BLaER1 (cell line): ENCODE measurements at regions not wholly inside any gene's neighbourhood (a gene's known extent, or its start where the extent isn't known, plus 50 kb on each side); places are given as distances from the start of the nearest gene placed in this dataset.

Source experiments
- H3K27ac ChIP-seq: shearing (Covaris generic); formaldehyde crosslinking; 2 replicates; pipeline ENCODE4 v1.8.1; 2022
- H3K27me3 ChIP-seq: shearing (Covaris generic); formaldehyde crosslinking; 2 replicates; pipeline ENCODE4 v1.8.1; 2022
- H3K36me3 ChIP-seq: shearing (Covaris generic); formaldehyde crosslinking; 2 replicates; pipeline ENCODE4 v1.8.1; 2022
- H3K4me1 ChIP-seq: shearing (Covaris generic); formaldehyde crosslinking; 2 replicates; pipeline ENCODE4 v1.8.1; 2022
- H3K4me2 ChIP-seq: shearing (Covaris generic); formaldehyde crosslinking; 2 replicates; pipeline ENCODE4 v1.8.1; 2022
- H3K4me3 ChIP-seq: shearing (Covaris generic); formaldehyde crosslinking; 2 replicates; pipeline ENCODE4 v1.8.1; 2022
- H3K9ac ChIP-seq: shearing (Covaris generic); formaldehyde crosslinking; 2 replicates; pipeline ENCODE4 v1.8.1; 2022
- H3K9me3 ChIP-seq: shearing (Covaris generic); formaldehyde crosslinking; 2 replicates; pipeline ENCODE4 v1.8.1; 2022
- H4K20me1 ChIP-seq: shearing (Covaris generic); formaldehyde crosslinking; 2 replicates; pipeline ENCODE4 v1.8.1; 2022
- Cebpa-rat ChIP-seq: shearing (Covaris generic); IDR thresholded peaks from 2 replicates; pipeline ENCODE4 v1.8.1; 2022

- no peak overlapping the region for H3K4me2 ChIP-seq
- H3K4me1 ChIP-seq: no peaks in the 10 kb centered on the region
- H3K36me3 ChIP-seq: no peaks in the 10 kb centered on the region
- H3K9ac ChIP-seq: no peak overlapping the region
- H3K27ac ChIP-seq: no peak overlapping the region
- H3K27me3 ChIP-seq: no peaks in the 10 kb centered on the region
- TF ChIP-seq Cebpa-rat: no peak
- no peaks in the 10 kb centered on the region for H4K20me1 ChIP-seq
- peaks cover 11% of the 10 kb centered on the region for H3K9me3 ChIP-seq
- no peak overlapping the region for H3K4me3 ChIP-seq
Observed at GRCh38 chr16:6481894-6482293, 850.8 kb upstream of the RBFOX1 start.

GRCh38 chr16:6453742-6454141 is 878.9 kb upstream of the RBFOX1 start:
- Histone ChIP-seq H3K27ac (no peak overlapping the region), H3K36me3 (no peaks in the 10 kb centered on the region)
- no peak for TF ChIP-seq Cebpa-rat

GRCh38 chr16:6447021-6447790 is 885.4 kb upstream of the RBFOX1 start:
- no peaks in the 10 kb centered on the region for H4K20me1 ChIP-seq
- H3K27ac ChIP-seq: no peak overlapping the region
- no peak for TF ChIP-seq Cebpa-rat
- no peaks in the 10 kb centered on the region for H3K36me3 ChIP-seq
- no peak overlapping the region for H3K4me2 ChIP-seq
- H3K9ac ChIP-seq: no peak overlapping the region
- H3K27me3 ChIP-seq: no peaks in the 10 kb centered on the region
- no peak overlapping the region for H3K4me3 ChIP-seq
- H3K9me3 ChIP-seq: no peaks in the 10 kb centered on the region
- H3K4me1 ChIP-seq: no peaks in the 10 kb centered on the region

More at GRCh38 chr16:6453742-6454141, 878.9 kb upstream of the RBFOX1 start:
- no peak overlapping the region for H3K9ac ChIP-seq
- no peaks in the 10 kb centered on the region for H4K20me1 ChIP-seq
- no peaks in the 10 kb centered on the region for H3K27me3 ChIP-seq
- H3K4me3 ChIP-seq: no peak overlapping the region
- no peak overlapping the region for H3K4me2 ChIP-seq
- no peaks in the 10 kb centered on the region for H3K4me1 ChIP-seq
- no peaks in the 10 kb centered on the region for H3K9me3 ChIP-seq

GRCh38 chr16:6446370-6446769 is 886.3 kb upstream of the RBFOX1 start:
- no peak overlapping the region for H3K27ac ChIP-seq
- H3K4me2 ChIP-seq: no peak overlapping the region
- no peaks in the 10 kb centered on the region for H3K36me3 ChIP-seq
- H3K9ac ChIP-seq: no peak overlapping the region
- no peaks in the 10 kb centered on the region for H3K9me3 ChIP-seq
- H3K27me3 ChIP-seq: no peaks in the 10 kb centered on the region
- no peak for TF ChIP-seq Cebpa-rat
- no peaks in the 10 kb centered on the region for H3K4me1 ChIP-seq
- no peak overlapping the region for H3K4me3 ChIP-seq
- no peaks in the 10 kb centered on the region for H4K20me1 ChIP-seq

GRCh38 chr16:6439129-6439528 is 893.5 kb upstream of the RBFOX1 start:
- TF ChIP-seq Cebpa-rat: no peak
- Histone ChIP-seq H3K27me3 (no peaks in the 10 kb centered on the region), H3K9ac (no peak overlapping the region), H3K27ac (no peak overlapping the region), H3K36me3 (no peaks in the 10 kb centered on the region), H3K4me1 (no peaks in the 10 kb centered on the region), H3K4me3 (no peak overlapping the region), H4K20me1 (no peaks in the 10 kb centered on the region), H3K9me3 (no peaks in the 10 kb centered on the region), H3K4me2 (no peak overlapping the region)

- Histone ChIP-seq H3K27ac (no peak overlapping the region), H3K9ac (no peak overlapping the region), H3K4me3 (no peak overlapping the region), H3K9me3 (no peaks in the 10 kb centered on the region), H3K4me2 (no peak overlapping the region), H4K20me1 (no peaks in the 10 kb centered on the region), H3K36me3 (no peaks in the 10 kb centered on the region), H3K4me1 (no peaks in the 10 kb centered on the region), H3K27me3 (no peaks in the 10 kb centered on the region)
- no peak for TF ChIP-seq Cebpa-rat
Observed at GRCh38 chr16:6428861-6429260, 903.8 kb upstream of the RBFOX1 start.

GRCh38 chr16:6427621-6428020 is 905.0 kb upstream of the RBFOX1 start:
- H3K9me3 ChIP-seq: no peaks in the 10 kb centered on the region
- no peaks in the 10 kb centered on the region for H3K36me3 ChIP-seq
- H3K4me2 ChIP-seq: no peak overlapping the region
- no peaks in the 10 kb centered on the region for H3K27me3 ChIP-seq
- no peak overlapping the region for H3K9ac ChIP-seq
- no peak overlapping the region for H3K27ac ChIP-seq
- H3K4me3 ChIP-seq: no peak overlapping the region
- H3K4me1 ChIP-seq: no peaks in the 10 kb centered on the region
- no peaks in the 10 kb centered on the region for H4K20me1 ChIP-seq
- no peak; the same call in 1 of the 2 replicates for TF ChIP-seq Cebpa-rat

- no peaks in the 10 kb centered on the region for H3K4me1 ChIP-seq
- no peak overlapping the region for H3K4me3 ChIP-seq
- no peaks in the 10 kb centered on the region for H3K27me3 ChIP-seq
- H3K27ac ChIP-seq: no peak overlapping the region
- no peaks in the 10 kb centered on the region for H3K9me3 ChIP-seq
- H3K4me2 ChIP-seq: no peak overlapping the region
- no peak for TF ChIP-seq Cebpa-rat
- H3K36me3 ChIP-seq: no peaks in the 10 kb centered on the region
- no peak overlapping the region for H3K9ac ChIP-seq
- H4K20me1 ChIP-seq: no peaks in the 10 kb centered on the region
Observed at GRCh38 chr16:6407596-6407995, 925.0 kb upstream of the RBFOX1 start.

GRCh38 chr16:6406028-6406427 is 926.6 kb upstream of the RBFOX1 start:
- Histone ChIP-seq H3K9ac (no peak overlapping the region), H4K20me1 (no peaks in the 10 kb centered on the region), H3K4me1 (no peaks in the 10 kb centered on the region), H3K36me3 (no peaks in the 10 kb centered on the region), H3K4me2 (no peak overlapping the region), H3K27ac (no peak overlapping the region), H3K9me3 (no peaks in the 10 kb centered on the region), H3K27me3 (no peaks in the 10 kb centered on the region), H3K4me3 (no peak overlapping the region)
- TF ChIP-seq Cebpa-rat: no peak

- no peak for TF ChIP-seq Cebpa-rat
- H3K4me2 ChIP-seq: no peak overlapping the region
- no peaks in the 10 kb centered on the region for H4K20me1 ChIP-seq
- H3K27ac ChIP-seq: no peak overlapping the region
- H3K9ac ChIP-seq: no peak overlapping the region
- H3K36me3 ChIP-seq: no peaks in the 10 kb centered on the region
- no peaks in the 10 kb centered on the region for H3K4me1 ChIP-seq
- H3K4me3 ChIP-seq: no peak overlapping the region
- H3K27me3 ChIP-seq: no peaks in the 10 kb centered on the region
- no peaks in the 10 kb centered on the region for H3K9me3 ChIP-seq
Observed at GRCh38 chr16:6382924-6383459, 949.7 kb upstream of the RBFOX1 start.

GRCh38 chr16:6381896-6382295 is 950.7 kb upstream of the RBFOX1 start:
- H3K27ac ChIP-seq: no peak overlapping the region

More at GRCh38 chr16:6381896-6382295, 950.7 kb upstream of the RBFOX1 start:
- no peak for TF ChIP-seq Cebpa-rat
- no peak overlapping the region for H3K4me2 ChIP-seq
- no peaks in the 10 kb centered on the region for H3K9me3 ChIP-seq
- no peak overlapping the region for H3K9ac ChIP-seq
- H3K4me1 ChIP-seq: no peaks in the 10 kb centered on the region
- H3K36me3 ChIP-seq: no peaks in the 10 kb centered on the region
- H3K4me3 ChIP-seq: no peak overlapping the region
- H3K27me3 ChIP-seq: no peaks in the 10 kb centered on the region
- no peaks in the 10 kb centered on the region for H4K20me1 ChIP-seq
